Ovary (tissue), 7 donors: ENCODE measurements at regions not wholly inside any gene's neighbourhood (a gene's known extent, or its start where the extent isn't known, plus 50 kb on each side); places are given as distances from the start of the nearest gene placed in this dataset.

Source experiments
- DNase-seq, 5 donors: peaks; one replicate each; pipeline ENCODE4 v3.0.0-alpha.2; 2019 to 2020
- H3K27ac ChIP-seq, 2 donors: fragments of 200-600 bp; one replicate each; pipeline versions ENCODE4 v1.5.1 to v1.8.0; 2019 to 2022
- H3K27me3 ChIP-seq: fragments of 200-600 bp; one replicate; pipeline ENCODE4 v1.8.0; 2022
- H3K36me3 ChIP-seq: fragments of 200-600 bp; sonication (generic); one replicate; pipeline ENCODE4 v1.5.1; 2019
- H3K4me1 ChIP-seq: one replicate; pipeline ENCODE4 v1.8.1; 2013; ENCODE audit warnings: mild to moderate bottlenecking, moderate library complexity; ENCODE audit not compliant: insufficient read depth
- H3K4me3 ChIP-seq: fragments of 200-600 bp; sonication (generic); one replicate; pipeline ENCODE4 v1.5.1; 2017
- H3K9me3 ChIP-seq, 2 donors: fragments of 200-600 bp in 1 of 2; sonication (generic) in 1 of 2; one replicate each; pipeline versions ENCODE4 v1.5.1 to v1.8.1; 2013 to 2019; ENCODE audit warnings: mild to moderate bottlenecking in 1 of 2, moderate library complexity in 1 of 2
- CTCF ChIP-seq, 3 donors: fragments of 450-650 bp in 2 of 3; fragments of 200-600 bp in 1 of 3; IDR thresholded peaks; one replicate each; pipeline versions ENCODE4 v1.5.1 to v1.8.0; 2016 to 2022; ENCODE audit warnings: antibody characterized with exemption in 3 of 3, mild to moderate bottlenecking in 1 of 3
- EP300 ChIP-seq: sonication (generic); formaldehyde crosslinking; IDR thresholded peaks from one replicate; pipeline ENCODE4 v1.6.1; 2017; ENCODE audit warnings: antibody characterized with exemption
- POLR2A ChIP-seq: fragments of 450-650 bp; IDR thresholded peaks from one replicate; pipeline ENCODE4 v1.6.1; 2017; ENCODE audit warnings: antibody characterized with exemption, mild to moderate bottlenecking, moderate library complexity
- WGBS, 3 donors: extraction: QIAGEN DNeasy Blood & Tissue Kit in 1 of 3; methylation state at CpG; one replicate each; pipeline versions ENCODE4 v1.1.5 to v1.1.7; 2013 to 2017; 5-methylcytosine and 5-hydroxymethylcytosine counted together
- intact Hi-C, 4 donors: fragments of 100-400 bp; cut with DNase I; formaldehyde crosslinking; loops; one replicate each; pipeline versions ENCODE4 v1.11.0 to v1.15.1; 2022 to 2023
- donor health status: DM: no; HTN: no; CAD: no; lungs with moderate emphysema.
- donor health status: DM: no; HTN: no; CAD: no.
- donor health status: Bipolar disorder and iron deficiency.
- donor health status: DM: no; HTN: no; CAD: no.
- donor health status: DM: yes; HTN: yes; CAD: no.

GRCh38 chr11:126139111-126140091 lies 72.0 kb downstream of the RPUSD4 start:
- H3K4me3 ChIP-seq = no peak overlapping the region
- intact Hi-C loops = loop anchor here in 1 of 4 donors (1.0 kb wide), 1 partner anchor 24 kb away; no protein-coding TSS in a partner anchor
- H3K4me1 ChIP-seq = peaks cover 47% of the 10 kb centered on the region
- H3K27ac ChIP-seq = peak overlapping the region in 1 of 2 donors; percentile 88
- peak; percentile 63 to 86 (median 73) for DNase-seq
- H3K27me3 ChIP-seq = no peaks in the 10 kb centered on the region
- H3K36me3 ChIP-seq = no peaks in the 10 kb centered on the region
- TF ChIP-seq EP300 (no peak), CTCF (IDR thresholded peaks at IDR 0.05) (no peak), POLR2A (no peak)
- no peaks in the 10 kb centered on the region for H3K9me3 ChIP-seq
- 6 to 11% (median 10%) methylated on average over 13 of the region's 13 CpGs for WGBS, 3 donors

- H3K4me3 ChIP-seq = no peak overlapping the region
- no peaks in the 10 kb centered on the region for H3K36me3 ChIP-seq
- 52 to 62% (median 54%) methylated on average over 7 of the region's 7 CpGs for WGBS, 3 donors
- peaks cover 47% of the 10 kb centered on the region for H3K4me1 ChIP-seq
- H3K9me3 ChIP-seq = no peaks in the 10 kb centered on the region
- no peaks in the 10 kb centered on the region for H3K27me3 ChIP-seq
- peak in 1 of 5 donors; percentile 44 for DNase-seq
- TF ChIP-seq CTCF (IDR thresholded peaks at IDR 0.05) = no peak
- no peak for TF ChIP-seq EP300
- TF ChIP-seq POLR2A = no peak
- peak overlapping the region in 1 of 2 donors; percentile 88 for H3K27ac ChIP-seq
- intact Hi-C loops = loop anchor here in 1 of 4 donors (1.0 kb wide), 1 partner anchor 23 kb away; no protein-coding TSS in a partner anchor
These were observed 72.8 kb downstream of the RPUSD4 start for GRCh38 chr11:126138636-126139035.

GRCh38 chr11:126137136-126137535 lies 74.3 kb downstream of the RPUSD4 start:
- no peaks in the 10 kb centered on the region for H3K27me3 ChIP-seq
- WGBS, 3 donors = 22 to 28% (median 27%) methylated on average over 3 of the region's 3 CpGs
- H3K4me1 ChIP-seq = peaks cover 53% of the 10 kb centered on the region
- H3K4me3 ChIP-seq = no peak overlapping the region
- intact Hi-C loops = no loop called here
- TF ChIP-seq CTCF (IDR thresholded peaks at IDR 0.05) (no peak), POLR2A (no peak), EP300 (no peak)
- H3K36me3 ChIP-seq = no peaks in the 10 kb centered on the region
- H3K27ac ChIP-seq = peak overlapping the region in 1 of 2 donors; percentile 88
- peak in 1 of 5 donors; percentile 21 for DNase-seq
- no peaks in the 10 kb centered on the region for H3K9me3 ChIP-seq

GRCh38 chr11:126136507-126136906 lies 73.8 kb upstream of the CDON start:
- no peak overlapping the region for H3K4me3 ChIP-seq
- no peaks in the 10 kb centered on the region for H3K36me3 ChIP-seq
- 12 to 17% (median 17%) methylated on average over 10 of the region's 10 CpGs for WGBS, 3 donors
- peaks cover 55% of the 10 kb centered on the region for H3K4me1 ChIP-seq
- intact Hi-C loops = no loop called here
- TF ChIP-seq CTCF (IDR thresholded peaks at IDR 0.05) (no peak), EP300 (peak; percentile 49)
- peak overlapping the region in 1 of 2 donors; percentile 88 for H3K27ac ChIP-seq
- peak; percentile 77 to 91 (median 83) for DNase-seq
- H3K9me3 ChIP-seq = no peaks in the 10 kb centered on the region
- no peaks in the 10 kb centered on the region for H3K27me3 ChIP-seq
